ENCODE measurements at regions not wholly inside any gene's neighbourhood (a gene's known extent, or its start where the extent isn't known, plus 50 kb on each side); places are given as distances from the start of the nearest gene placed in this dataset.

- no peaks in the 10 kb centered on the region for H3K27me3 ChIP-seq (ENCODE audit: insufficient read depth, low read depth, low read length)
- H3K9me2 ChIP-seq (ENCODE audit: insufficient read depth, low read length), result no peaks in the 10 kb centered on the region
- H3K27ac ChIP-seq (ENCODE audit: low read length), result no peak overlapping the region
- no peak overlapping the region for H2AFZ ChIP-seq (ENCODE audit: low read depth, low read length)
- H3F3A ChIP-seq (ENCODE audit: insufficient read depth, low read length, poor library complexity, severe bottlenecking), result no peaks in the 10 kb centered on the region
- H3K36me3 ChIP-seq (ENCODE audit: insufficient read depth, low read length), result no peaks in the 10 kb centered on the region
- no peak overlapping the region for H3K4me2 ChIP-seq (ENCODE audit: low read length)
- no peaks in the 10 kb centered on the region for H3K79me2 ChIP-seq (replicated peaks; ENCODE audit: insufficient read depth, low read length)
- no peak overlapping the region for H3K4me3 ChIP-seq (ENCODE audit: low read length)
- TF ChIP-seq SMC3 (conservative IDR thresholded peaks at IDR 0.05; ENCODE audit: poor library complexity), result no peak
- TF ChIP-seq REST (IDR thresholded peaks at IDR 0.05; ENCODE audit: borderline replicate concordance), result no peak
- TF ChIP-seq TAF1 (IDR thresholded peaks at IDR 0.05; ENCODE audit: low read depth), result no peak
- TF ChIP-seq EP300 (conservative IDR thresholded peaks at IDR 0.05; ENCODE audit: poor library complexity, severe bottlenecking), result no peak
- no peak for TF ChIP-seq POLR2AphosphoS5 (IDR thresholded peaks at IDR 0.05)
- TF ChIP-seq EZH2 (IDR thresholded peaks at IDR 0.05; ENCODE audit: borderline replicate concordance, insufficient read depth, low read length, poor library complexity, severe bottlenecking), result no peak
- no peak for TF ChIP-seq RAD21 (conservative IDR thresholded peaks at IDR 0.05)
- TF ChIP-seq MXI1 (conservative IDR thresholded peaks at IDR 0.05; ENCODE audit: poor library complexity, severe bottlenecking), result no peak
- TF ChIP-seq CTCF (IDR thresholded peaks at IDR 0.05; ENCODE audit: poor library complexity, severe bottlenecking), result no peak
- H4K20me1 ChIP-seq (ENCODE audit: insufficient read depth), result no peaks in the 10 kb centered on the region
- H3K9me3 ChIP-seq (ENCODE audit: low read length), result no peaks in the 10 kb centered on the region
- H3K9ac ChIP-seq (ENCODE audit: low read length), result no peak overlapping the region
Measured at GRCh38 chr2:19295998-19296502, 62.4 kb downstream of the OSR1 start.

- TF ChIP-seq CTCF (IDR thresholded peaks at IDR 0.05; ENCODE audit: poor library complexity, severe bottlenecking), result no peak
- TF ChIP-seq POLR2AphosphoS5 (IDR thresholded peaks at IDR 0.05), result no peak
- no peak for TF ChIP-seq RAD21 (conservative IDR thresholded peaks at IDR 0.05)
- no peak for TF ChIP-seq EP300 (conservative IDR thresholded peaks at IDR 0.05; ENCODE audit: poor library complexity, severe bottlenecking)
- no peak for TF ChIP-seq REST (IDR thresholded peaks at IDR 0.05; ENCODE audit: borderline replicate concordance)
- TF ChIP-seq SMC3 (conservative IDR thresholded peaks at IDR 0.05; ENCODE audit: poor library complexity), result no peak
- TF ChIP-seq EZH2 (IDR thresholded peaks at IDR 0.05; ENCODE audit: borderline replicate concordance, insufficient read depth, low read length, poor library complexity, severe bottlenecking), result no peak
- no peak for TF ChIP-seq MXI1 (conservative IDR thresholded peaks at IDR 0.05; ENCODE audit: poor library complexity, severe bottlenecking)
- no peak for TF ChIP-seq TAF1 (IDR thresholded peaks at IDR 0.05; ENCODE audit: low read depth)
Measured at GRCh38 chr2:19292007-19292406, 66.4 kb downstream of the OSR1 start.

More at GRCh38 chr2:19292007-19292406, 66.4 kb downstream of the OSR1 start:
- Histone ChIP-seq H4K20me1 (ENCODE audit: insufficient read depth) (no peaks in the 10 kb centered on the region), H3K79me2 (replicated peaks; ENCODE audit: insufficient read depth, low read length) (no peaks in the 10 kb centered on the region), H3K9me3 (ENCODE audit: low read length) (no peaks in the 10 kb centered on the region), H3K36me3 (ENCODE audit: insufficient read depth, low read length) (no peaks in the 10 kb centered on the region), H3F3A (ENCODE audit: insufficient read depth, low read length, poor library complexity, severe bottlenecking) (no peaks in the 10 kb centered on the region), H3K4me3 (ENCODE audit: low read length) (no peak overlapping the region), H3K4me2 (ENCODE audit: low read length) (no peak overlapping the region), H2AFZ (ENCODE audit: low read depth, low read length) (no peak overlapping the region), H3K27me3 (ENCODE audit: insufficient read depth, low read depth, low read length) (no peaks in the 10 kb centered on the region), H3K9me2 (ENCODE audit: insufficient read depth, low read length) (no peaks in the 10 kb centered on the region), H3K9ac (ENCODE audit: low read length) (no peak overlapping the region), H3K27ac (ENCODE audit: low read length) (no peak overlapping the region)

All from neural cell (in vitro differentiated cells).